Omental fat pad (tissue), 3 donors: ENCODE measurements at regions not wholly inside any gene's neighbourhood (a gene's known extent, or its start where the extent isn't known, plus 50 kb on each side); places are given as distances from the start of the nearest gene placed in this dataset.

Experiments
- ATAC-seq: fragments of 150-250 bp; one replicate; pipeline ENCODE4 v1.9.1; 2016; ENCODE audit warnings: mild to moderate bottlenecking, moderate library complexity; ENCODE audit not compliant: low FRiP score
- DNase-seq: peaks from one replicate; pipeline ENCODE4 v3.0.0-alpha.2; 2019; ENCODE audit warnings: low spot score
- CTCF ChIP-seq, 3 donors: fragments of 450-650 bp; IDR thresholded peaks; one replicate each; pipeline ENCODE4 v1.5.1; 2016 to 2017; ENCODE audit warnings: antibody characterized with exemption in 3 of 3, mild to moderate bottlenecking in 3 of 3, moderate library complexity in 2 of 3

GRCh38 chr20:48227381-48227780, 442.1 kb upstream of the SULF2 start:
- no peak for TF ChIP-seq CTCF (IDR thresholded peaks at IDR 0.05)
- no peak for DNase-seq
- no peak for ATAC-seq

GRCh38 chr20:48226642-48227041, 441.4 kb upstream of the SULF2 start:
- DNase-seq, result no peak
- no peak for TF ChIP-seq CTCF (IDR thresholded peaks at IDR 0.05)
- no peak for ATAC-seq

GRCh38 chr20:48224533-48225050, 439.3 kb upstream of the SULF2 start:
- TF ChIP-seq CTCF (IDR thresholded peaks at IDR 0.05), result no peak
- DNase-seq (no peak), ATAC-seq (peak; percentile 53)

GRCh38 chr20:48223715-48224114, 438.4 kb upstream of the SULF2 start:
- no peak for ATAC-seq
- DNase-seq, result no peak
- no peak for TF ChIP-seq CTCF (IDR thresholded peaks at IDR 0.05)

GRCh38 chr20:48222595-48223180, 437.4 kb upstream of the SULF2 start:
- no peak for DNase-seq
- no peak for ATAC-seq
- TF ChIP-seq CTCF (IDR thresholded peaks at IDR 0.05), result no peak

- no peak for DNase-seq
- no peak for TF ChIP-seq CTCF (IDR thresholded peaks at IDR 0.05)
- ATAC-seq, result no peak
These were observed 434.9 kb upstream of the SULF2 start for GRCh38 chr20:48220033-48220633.

- no peak for TF ChIP-seq CTCF (IDR thresholded peaks at IDR 0.05)
- no peak for DNase-seq
- no peak for ATAC-seq
These were observed 434.0 kb upstream of the SULF2 start for GRCh38 chr20:48219306-48219705.
